ENCODE measurements at regions not wholly inside any gene's neighbourhood (a gene's known extent, or its start where the extent isn't known, plus 50 kb on each side); places are given as distances from the start of the nearest gene placed in this dataset.

GRCh38 chr5:85741972-85742371 is 875.8 kb upstream of the COX7C start:
- Histone ChIP-seq H2AFZ (ENCODE audit: control insufficient read depth, low read depth, low read length) (no peak overlapping the region), H3K79me2 (ENCODE audit: control insufficient read depth, insufficient read depth, low read length) (no peaks in the 10 kb centered on the region), H3K4me3 (no peak overlapping the region), H4K20me1 (ENCODE audit: control insufficient read depth, insufficient read depth) (no peaks in the 10 kb centered on the region), H3K36me3 (ENCODE audit: control insufficient read depth in 2 of 2, insufficient read depth in 2 of 2, low read length in 1 of 2) (no peaks in the 10 kb centered on the region), H3K4me2 (ENCODE audit: control insufficient read depth, insufficient read depth) (no peak overlapping the region), H3K27ac (ENCODE audit: control insufficient read depth, insufficient read depth) (no peak overlapping the region), H3K9me3 (replicated peaks; ENCODE audit: control insufficient read depth, insufficient read depth, low read length) (no peaks in the 10 kb centered on the region), H3K9ac (ENCODE audit: control insufficient read depth, insufficient read depth, low read length) (no peak overlapping the region), H3K27me3 (replicated peaks in 1 of 2; ENCODE audit: control insufficient read depth in 2 of 2, insufficient read depth in 2 of 2, low read length in 1 of 2) (no peaks in the 10 kb centered on the region), H3K4me1 (ENCODE audit: control insufficient read depth, insufficient read depth, low read length) (no peaks in the 10 kb centered on the region)
- in situ Hi-C loops (cut with MboI) = no loop called here
- TF ChIP-seq, protein P1, sequence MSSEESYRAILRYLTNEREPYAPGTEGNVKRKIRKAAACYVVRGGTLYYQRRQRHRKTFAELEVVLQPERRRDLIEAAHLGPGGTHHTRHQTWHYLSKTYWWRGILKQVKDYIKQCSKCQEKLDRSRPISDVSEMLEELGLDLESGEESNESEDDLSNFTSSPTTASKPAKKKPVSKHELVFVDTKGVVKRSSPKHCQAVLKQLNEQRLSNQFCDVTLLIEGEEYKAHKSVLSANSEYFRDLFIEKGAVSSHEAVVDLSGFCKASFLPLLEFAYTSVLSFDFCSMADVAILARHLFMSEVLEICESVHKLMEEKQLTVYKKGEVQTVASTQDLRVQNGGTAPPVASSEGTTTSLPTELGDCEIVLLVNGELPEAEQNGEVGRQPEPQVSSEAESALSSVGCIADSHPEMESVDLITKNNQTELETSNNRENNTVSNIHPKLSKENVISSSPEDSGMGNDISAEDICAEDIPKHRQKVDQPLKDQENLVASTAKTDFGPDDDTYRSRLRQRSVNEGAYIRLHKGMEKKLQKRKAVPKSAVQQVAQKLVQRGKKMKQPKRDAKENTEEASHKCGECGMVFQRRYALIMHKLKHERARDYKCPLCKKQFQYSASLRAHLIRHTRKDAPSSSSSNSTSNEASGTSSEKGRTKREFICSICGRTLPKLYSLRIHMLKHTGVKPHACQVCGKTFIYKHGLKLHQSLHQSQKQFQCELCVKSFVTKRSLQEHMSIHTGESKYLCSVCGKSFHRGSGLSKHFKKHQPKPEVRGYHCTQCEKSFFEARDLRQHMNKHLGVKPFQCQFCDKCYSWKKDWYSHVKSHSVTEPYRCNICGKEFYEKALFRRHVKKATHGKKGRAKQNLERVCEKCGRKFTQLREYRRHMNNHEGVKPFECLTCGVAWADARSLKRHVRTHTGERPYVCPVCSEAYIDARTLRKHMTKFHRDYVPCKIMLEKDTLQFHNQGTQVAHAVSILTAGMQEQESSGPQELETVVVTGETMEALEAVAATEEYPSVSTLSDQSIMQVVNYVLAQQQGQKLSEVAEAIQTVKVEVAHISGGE (CRISPR knock-in tag; IDR thresholded peaks at IDR 0.05) = no peak
- TF ChIP-seq, protein P2, sequence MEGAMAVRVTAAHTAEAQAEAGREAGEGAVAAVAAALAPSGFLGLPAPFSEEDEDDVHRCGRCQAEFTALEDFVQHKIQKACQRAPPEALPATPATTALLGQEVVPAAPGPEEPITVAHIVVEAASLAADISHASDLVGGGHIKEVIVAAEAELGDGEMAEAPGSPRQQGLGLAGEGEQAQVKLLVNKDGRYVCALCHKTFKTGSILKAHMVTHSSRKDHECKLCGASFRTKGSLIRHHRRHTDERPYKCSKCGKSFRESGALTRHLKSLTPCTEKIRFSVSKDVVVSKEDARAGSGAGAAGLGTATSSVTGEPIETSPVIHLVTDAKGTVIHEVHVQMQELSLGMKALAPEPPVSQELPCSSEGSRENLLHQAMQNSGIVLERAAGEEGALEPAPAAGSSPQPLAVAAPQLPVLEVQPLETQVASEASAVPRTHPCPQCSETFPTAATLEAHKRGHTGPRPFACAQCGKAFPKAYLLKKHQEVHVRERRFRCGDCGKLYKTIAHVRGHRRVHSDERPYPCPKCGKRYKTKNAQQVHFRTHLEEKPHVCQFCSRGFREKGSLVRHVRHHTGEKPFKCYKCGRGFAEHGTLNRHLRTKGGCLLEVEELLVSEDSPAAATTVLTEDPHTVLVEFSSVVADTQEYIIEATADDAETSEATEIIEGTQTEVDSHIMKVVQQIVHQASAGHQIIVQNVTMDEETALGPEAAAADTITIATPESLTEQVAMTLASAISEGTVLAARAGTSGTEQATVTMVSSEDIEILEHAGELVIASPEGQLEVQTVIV (IDR thresholded peaks at IDR 0.05; ENCODE audit: borderline replicate concordance, partially characterized antibody) = no peak
- TF ChIP-seq NKRF (conservative IDR thresholded peaks at IDR 0.05) (no peak), FOXM1 (IDR thresholded peaks at IDR 0.05; ENCODE audit: low read depth, low read length) (no peak), MEF2B (IDR thresholded peaks at IDR 0.05; ENCODE audit: partially characterized antibody, poor library complexity, severe bottlenecking) (no peak), BRCA1 (IDR thresholded peaks at IDR 0.05; ENCODE audit: low read depth, low read length) (no peak), WRNIP1 (IDR thresholded peaks at IDR 0.05; ENCODE audit: borderline replicate concordance, low read depth, low read length) (no peak), SIX5 (IDR thresholded peaks at IDR 0.05; ENCODE audit: low read depth, low read length, severe bottlenecking) (no peak), POLR2AphosphoS5 (IDR thresholded peaks at IDR 0.05; ENCODE audit: low read length) (no peak), ZSCAN29 (IDR thresholded peaks at IDR 0.05) (no peak), NFYB (IDR thresholded peaks at IDR 0.05; ENCODE audit: insufficient read depth, low read depth, low read length) (no peak), MTA2 (IDR thresholded peaks at IDR 0.05; ENCODE audit: low read depth) (no peak)
- ATAC-seq = no peak
- POLR2A ChIA-PET = no interaction called here
- no peak for FAIRE-seq
- intact Hi-C loops (cut with micrococcal nuclease; ENCODE audit: unreplicated experiment) = no loop called here
- BruUV-seq (replicated peaks) = no TSS peak
- no peak for DNase-seq (ENCODE audit: low read depth, low spot score)
- CTCF ChIA-PET = no interaction called here
- RAD21 ChIA-PET (ENCODE audit: unreplicated experiment) = no interaction called here
- SMC1A ChIA-PET (ENCODE audit: uncharacterized antibody, unreplicated experiment) = no interaction called here
